Neural progenitor cell (in vitro differentiated cells): ENCODE measurements at regions not wholly inside any gene's neighbourhood (a gene's known extent, or its start where the extent isn't known, plus 50 kb on each side); places are given as distances from the start of the nearest gene placed in this dataset.

Source experiments
- EZH2 ChIP-seq: fragments of 200-600 bp; sonication (generic); IDR thresholded peaks from 2 replicates; pipeline ENCODE4 v1.6.1; 2017; ENCODE audit warnings: antibody characterized with exemption, mild to moderate bottlenecking, moderate library complexity
- EZH2phosphoT487 ChIP-seq: fragments of 200-600 bp; sonication (generic); IDR thresholded peaks from 2 replicates; pipeline ENCODE4 v1.6.1; 2017; ENCODE audit warnings: antibody characterized with exemption
- TF ChIP-seq, protein P1 (sequence below): fragments of 200-600 bp; sonication (generic); IDR thresholded peaks from 2 replicates; pipeline ENCODE4 v1.5.1; 2017; ENCODE audit warnings: antibody characterized with exemption, mild to moderate bottlenecking

DNA sequence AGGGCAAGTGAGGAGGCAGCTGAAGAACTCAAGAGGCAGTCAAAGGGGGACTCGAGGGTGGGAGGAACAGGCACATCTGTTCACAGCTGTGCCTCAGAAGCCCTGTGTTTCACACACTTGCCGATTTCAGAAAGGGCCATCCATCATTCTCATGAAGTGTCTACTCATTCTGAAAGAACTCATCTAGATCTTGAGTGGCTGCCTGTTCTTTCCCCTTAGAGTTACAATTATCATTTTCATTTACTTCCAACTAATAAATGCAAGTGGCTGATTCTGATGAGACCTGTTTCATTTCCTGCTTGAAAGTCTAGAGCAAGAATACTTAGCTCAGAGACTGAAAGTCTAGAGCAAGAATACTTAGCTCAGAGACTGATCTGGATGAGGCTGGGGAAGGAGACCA, 1145.1 kb downstream of the UQCRFS1 start:
- TF ChIP-seq, protein P1, sequence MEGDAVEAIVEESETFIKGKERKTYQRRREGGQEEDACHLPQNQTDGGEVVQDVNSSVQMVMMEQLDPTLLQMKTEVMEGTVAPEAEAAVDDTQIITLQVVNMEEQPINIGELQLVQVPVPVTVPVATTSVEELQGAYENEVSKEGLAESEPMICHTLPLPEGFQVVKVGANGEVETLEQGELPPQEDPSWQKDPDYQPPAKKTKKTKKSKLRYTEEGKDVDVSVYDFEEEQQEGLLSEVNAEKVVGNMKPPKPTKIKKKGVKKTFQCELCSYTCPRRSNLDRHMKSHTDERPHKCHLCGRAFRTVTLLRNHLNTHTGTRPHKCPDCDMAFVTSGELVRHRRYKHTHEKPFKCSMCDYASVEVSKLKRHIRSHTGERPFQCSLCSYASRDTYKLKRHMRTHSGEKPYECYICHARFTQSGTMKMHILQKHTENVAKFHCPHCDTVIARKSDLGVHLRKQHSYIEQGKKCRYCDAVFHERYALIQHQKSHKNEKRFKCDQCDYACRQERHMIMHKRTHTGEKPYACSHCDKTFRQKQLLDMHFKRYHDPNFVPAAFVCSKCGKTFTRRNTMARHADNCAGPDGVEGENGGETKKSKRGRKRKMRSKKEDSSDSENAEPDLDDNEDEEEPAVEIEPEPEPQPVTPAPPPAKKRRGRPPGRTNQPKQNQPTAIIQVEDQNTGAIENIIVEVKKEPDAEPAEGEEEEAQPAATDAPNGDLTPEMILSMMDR, result no peak
- TF ChIP-seq EZH2, result no peak
- TF ChIP-seq EZH2phosphoT487, result no peak
